SK-N-SH (cell line): ENCODE measurements at regions not wholly inside any gene's neighbourhood (a gene's known extent, or its start where the extent isn't known, plus 50 kb on each side); places are given as distances from the start of the nearest gene placed in this dataset.

Experiments used
- CTCF ChIA-PET: fragments of 300-600, 350-600 bp; formaldehyde crosslinking; extraction: SDS; loops from one replicate; lab custom pipeline; 2021; lab: Yijun Ruan, JAX
- POLR2A ChIA-PET: fragments of 350-600 bp; sonication (Branson Sonifier 250); formaldehyde crosslinking; extraction: SDS; loops from one replicate; lab custom pipeline; 2020; ENCODE audit warnings: antibody characterized with exemption, inconsistent platforms; lab: Yijun Ruan, JAX
- DNase-seq: peaks from one replicate; pipeline ENCODE4 v3.0.0; 2012
- H2AFZ ChIP-seq: fragments of 200-600 bp; sonication (generic); 2 replicates; pipeline ENCODE4 v1.8.1; 2016; ENCODE audit warnings: antibody characterized with exemption, mild to moderate bottlenecking, low read depth
- H3F3A ChIP-seq: fragments of 200-600 bp; sonication (generic); replicated peaks from 2 replicates; pipeline ENCODE3; 2016; ENCODE audit warnings: antibody characterized with exemption, mild to moderate bottlenecking; ENCODE audit not compliant: insufficient read depth
- H3K27ac ChIP-seq, 2 experiments: fragments of 200-500 bp in 1 of 2; fragments of 200-600 bp in 1 of 2; sonication (Bioruptor generic) in 1 of 2; sonication (generic), shearing (Covaris generic) in 1 of 2; 2 replicates each; pipeline versions ENCODE4 v1.5.1 to v1.6.1; 2014 to 2016; ENCODE audit warnings: low read depth in 2 of 2, inconsistent platforms in 1 of 2, low read length in 1 of 2, mild to moderate bottlenecking in 1 of 2, mixed read lengths in 1 of 2
- H3K27me3 ChIP-seq: fragments of 200-600 bp; sonication (generic), shearing (Covaris generic); 2 replicates; pipeline ENCODE4 v1.6.1; 2016; ENCODE audit warnings: mixed run types; ENCODE audit not compliant: insufficient read depth
- H3K36me3 ChIP-seq, 2 experiments: fragments of 200-500 bp in 1 of 2; fragments of 200-600 bp in 1 of 2; sonication (Bioruptor generic) in 1 of 2; sonication (generic) in 1 of 2; replicated peaks in 1 of 2; 2 replicates each; pipeline versions ENCODE3 to v1.5.1; 2014 to 2016; ENCODE audit warnings: low read length in 1 of 2, mild to moderate bottlenecking in 1 of 2; ENCODE audit not compliant: insufficient read depth in 2 of 2, control insufficient read depth in 1 of 2
- H3K4me1 ChIP-seq, 2 experiments: fragments of 200-500 bp in 1 of 2; fragments of 200-600 bp in 1 of 2; sonication (Bioruptor generic) in 1 of 2; sonication (generic), shearing (Covaris generic) in 1 of 2; 2 replicates each; pipeline versions ENCODE4 v1.5.1 to v1.6.1; 2014 to 2016; ENCODE audit warnings: low read depth in 1 of 2, low read length in 1 of 2, mixed run types in 1 of 2; ENCODE audit not compliant: insufficient read depth in 2 of 2, control insufficient read depth in 1 of 2
- H3K4me2 ChIP-seq: fragments of 200-600 bp; sonication (generic), shearing (Covaris generic); 2 replicates; pipeline ENCODE4 v1.6.1; 2017; ENCODE audit warnings: mixed run types
- H3K4me3 ChIP-seq, 2 experiments: fragments of 200-500 bp in 1 of 2; fragments of 200-600 bp in 1 of 2; sonication (Bioruptor generic) in 1 of 2; sonication (generic), shearing (Covaris generic) in 1 of 2; 2 replicates each; pipeline versions ENCODE4 v1.5.1 to v1.8.1; 2014 to 2016; ENCODE audit warnings: low read depth in 2 of 2, inconsistent platforms in 1 of 2, low read length in 1 of 2, mild to moderate bottlenecking in 1 of 2, mixed read lengths in 1 of 2, moderate library complexity in 1 of 2
- H3K79me2 ChIP-seq: fragments of 200-600 bp; sonication (generic); 2 replicates; pipeline ENCODE4 v1.8.1; 2017; ENCODE audit warnings: mild to moderate bottlenecking; ENCODE audit not compliant: insufficient read depth
- H3K9ac ChIP-seq: fragments of 200-600 bp; sonication (generic); 2 replicates; pipeline ENCODE4 v1.6.1; 2017; ENCODE audit warnings: mixed run types
- H3K9me2 ChIP-seq: fragments of 200-600 bp; sonication (generic); 2 replicates; pipeline ENCODE4 v1.6.1; 2017; ENCODE audit warnings: mixed run types
- H3K9me3 ChIP-seq: fragments of 200-600 bp; sonication (generic); 2 replicates; pipeline ENCODE4 v1.6.1; 2017; ENCODE audit warnings: mixed run types, mild to moderate bottlenecking, moderate library complexity
- H4K20me1 ChIP-seq: fragments of 200-600 bp; sonication (generic); 2 replicates; pipeline ENCODE4 v1.6.1; 2017; ENCODE audit warnings: mild to moderate bottlenecking, mixed run types; ENCODE audit not compliant: insufficient read depth
- CHD2 ChIP-seq: fragments of 150-350 bp; IDR thresholded peaks from 2 replicates; pipeline ENCODE4 v1.6.1; 2018; ENCODE audit warnings: low read length; ENCODE audit not compliant: partially characterized antibody
- EP300 ChIP-seq, 2 experiments: IDR thresholded peaks; 2 replicates each; pipeline versions ENCODE4 v1.4.0 to v1.6.1; 2012; ENCODE audit warnings: borderline replicate concordance in 1 of 2, low read depth in 1 of 2, low read length in 1 of 2
- EZH2phosphoT487 ChIP-seq: fragments of 200-600 bp; sonication (generic); IDR thresholded peaks from 2 replicates; pipeline ENCODE4 v1.6.1; 2017; ENCODE audit warnings: low read depth, mixed run types, mild to moderate bottlenecking, antibody characterized with exemption, moderate library complexity, borderline replicate concordance
- FOXM1 ChIP-seq: IDR thresholded peaks from 2 replicates; pipeline ENCODE4 v1.4.0; 2012; ENCODE audit warnings: low read depth, mild to moderate bottlenecking
- GABPA ChIP-seq: IDR thresholded peaks from 2 replicates; pipeline ENCODE4 v1.4.0; 2012; ENCODE audit warnings: low read depth, mild to moderate bottlenecking
- NFIC ChIP-seq: IDR thresholded peaks from 2 replicates; pipeline ENCODE4 v1.4.0; 2012; ENCODE audit warnings: borderline replicate concordance
- NRF1 ChIP-seq: IDR thresholded peaks from 2 replicates; pipeline ENCODE4 v1.6.1; 2012; ENCODE audit warnings: low read depth, mild to moderate bottlenecking, low read length
- SMC3 ChIP-seq: IDR thresholded peaks from 2 replicates; pipeline ENCODE4 v1.6.1; 2012; ENCODE audit warnings: low read depth, low read length, improper control_type of control experiment
- TAF1 ChIP-seq: IDR thresholded peaks from 2 replicates; pipeline ENCODE4 v1.6.1; 2012; ENCODE audit warnings: low read depth, mild to moderate bottlenecking, low read length, moderate library complexity, borderline replicate concordance
- TEAD4 ChIP-seq: IDR thresholded peaks from 2 replicates; pipeline ENCODE4 v1.4.0; 2012; ENCODE audit warnings: mild to moderate bottlenecking, borderline replicate concordance; ENCODE audit not compliant: insufficient read depth
- WGBS: methylation state at CpG from one replicate; pipeline ENCODE4 v1.1.6; 2017; ENCODE audit warnings: low lambda C conversion rate; 5-methylcytosine and 5-hydroxymethylcytosine counted together
- TF ChIP-seq, protein P1 (sequence below): IDR thresholded peaks from 2 replicates; pipeline ENCODE4 v1.6.1; 2012; ENCODE audit warnings: mild to moderate bottlenecking, low read depth, low read length, moderate library complexity
- TF ChIP-seq, protein P2 (sequence below): IDR thresholded peaks from 2 replicates; pipeline ENCODE4 v1.4.0; 2012; ENCODE audit warnings: low read depth, borderline replicate concordance

DNA sequence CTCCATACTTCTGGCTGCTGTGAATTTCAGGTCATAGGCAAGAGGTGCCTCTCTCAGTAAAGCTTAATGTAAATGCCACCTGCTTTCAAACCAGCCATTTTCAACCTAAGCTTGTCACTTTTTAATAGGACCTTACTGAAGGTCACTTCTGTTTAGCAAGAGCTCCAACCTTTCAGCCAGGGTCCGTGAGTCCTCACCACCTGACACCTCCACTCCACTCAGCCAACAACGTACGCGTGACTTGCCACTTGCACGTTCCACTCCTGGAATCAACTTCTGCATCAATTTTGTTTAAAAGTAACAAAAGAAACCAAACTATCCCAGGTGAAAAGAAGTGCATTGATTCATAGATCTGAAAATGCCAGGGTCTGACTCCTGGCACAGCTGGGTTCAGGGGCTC is 114.4 kb downstream of the TRIM29 start (continued):
- TF ChIP-seq, protein P1, sequence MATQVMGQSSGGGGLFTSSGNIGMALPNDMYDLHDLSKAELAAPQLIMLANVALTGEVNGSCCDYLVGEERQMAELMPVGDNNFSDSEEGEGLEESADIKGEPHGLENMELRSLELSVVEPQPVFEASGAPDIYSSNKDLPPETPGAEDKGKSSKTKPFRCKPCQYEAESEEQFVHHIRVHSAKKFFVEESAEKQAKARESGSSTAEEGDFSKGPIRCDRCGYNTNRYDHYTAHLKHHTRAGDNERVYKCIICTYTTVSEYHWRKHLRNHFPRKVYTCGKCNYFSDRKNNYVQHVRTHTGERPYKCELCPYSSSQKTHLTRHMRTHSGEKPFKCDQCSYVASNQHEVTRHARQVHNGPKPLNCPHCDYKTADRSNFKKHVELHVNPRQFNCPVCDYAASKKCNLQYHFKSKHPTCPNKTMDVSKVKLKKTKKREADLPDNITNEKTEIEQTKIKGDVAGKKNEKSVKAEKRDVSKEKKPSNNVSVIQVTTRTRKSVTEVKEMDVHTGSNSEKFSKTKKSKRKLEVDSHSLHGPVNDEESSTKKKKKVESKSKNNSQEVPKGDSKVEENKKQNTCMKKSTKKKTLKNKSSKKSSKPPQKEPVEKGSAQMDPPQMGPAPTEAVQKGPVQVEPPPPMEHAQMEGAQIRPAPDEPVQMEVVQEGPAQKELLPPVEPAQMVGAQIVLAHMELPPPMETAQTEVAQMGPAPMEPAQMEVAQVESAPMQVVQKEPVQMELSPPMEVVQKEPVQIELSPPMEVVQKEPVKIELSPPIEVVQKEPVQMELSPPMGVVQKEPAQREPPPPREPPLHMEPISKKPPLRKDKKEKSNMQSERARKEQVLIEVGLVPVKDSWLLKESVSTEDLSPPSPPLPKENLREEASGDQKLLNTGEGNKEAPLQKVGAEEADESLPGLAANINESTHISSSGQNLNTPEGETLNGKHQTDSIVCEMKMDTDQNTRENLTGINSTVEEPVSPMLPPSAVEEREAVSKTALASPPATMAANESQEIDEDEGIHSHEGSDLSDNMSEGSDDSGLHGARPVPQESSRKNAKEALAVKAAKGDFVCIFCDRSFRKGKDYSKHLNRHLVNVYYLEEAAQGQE: no peak
- TF ChIP-seq GABPA (no peak), FOXM1 (no peak)

DNA sequence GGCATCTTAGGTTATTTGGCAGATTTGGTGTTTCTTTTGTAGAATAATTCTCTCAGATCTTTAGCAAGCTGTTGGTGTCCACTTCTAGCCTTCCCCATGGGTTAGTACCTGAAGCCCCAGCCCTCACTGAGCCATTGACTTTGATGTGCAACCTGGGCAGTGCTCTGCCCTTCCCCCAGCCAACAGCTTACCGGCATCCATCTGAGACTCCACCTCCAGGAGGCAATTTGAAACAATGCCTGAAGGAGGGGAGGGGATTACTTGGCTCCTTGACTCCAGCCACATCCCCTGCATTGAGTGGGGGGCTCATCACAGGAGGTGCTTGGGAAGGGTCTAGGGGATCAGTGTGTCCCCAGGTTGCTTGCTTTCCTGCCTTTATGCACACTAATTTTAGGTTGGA is 114.8 kb downstream of the TRIM29 start:
- POLR2A ChIA-PET: no interaction called here

More for the DNA sequence above, 114.8 kb downstream of the TRIM29 start:
- H3K4me1 ChIP-seq: peaks cover 0 to 30% of the 10 kb centered on the region in 2 experiments; a peak in 2 of 4 replicates
- no peak overlapping the region; a peak in 1 of 4 replicates for H3K27ac ChIP-seq
- H3K4me2 ChIP-seq: no peak overlapping the region
- no peaks in the 10 kb centered on the region; the same call in 1 of the 2 replicates for H3K27me3 ChIP-seq
- no peak overlapping the region for H3K9ac ChIP-seq
- H3K9me3 ChIP-seq: no peaks in the 10 kb centered on the region
- no peak for TF ChIP-seq SMC3
- TF ChIP-seq NFIC: no peak
- TF ChIP-seq, protein P1: no peak
- TF ChIP-seq NRF1: no peak
- TF ChIP-seq CHD2: no peak
- no peak for TF ChIP-seq GABPA
- TF ChIP-seq, protein P2, sequence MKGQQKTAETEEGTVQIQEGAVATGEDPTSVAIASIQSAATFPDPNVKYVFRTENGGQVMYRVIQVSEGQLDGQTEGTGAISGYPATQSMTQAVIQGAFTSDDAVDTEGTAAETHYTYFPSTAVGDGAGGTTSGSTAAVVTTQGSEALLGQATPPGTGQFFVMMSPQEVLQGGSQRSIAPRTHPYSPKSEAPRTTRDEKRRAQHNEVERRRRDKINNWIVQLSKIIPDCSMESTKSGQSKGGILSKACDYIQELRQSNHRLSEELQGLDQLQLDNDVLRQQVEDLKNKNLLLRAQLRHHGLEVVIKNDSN: no peak
- TF ChIP-seq EZH2phosphoT487: no peak
- TF ChIP-seq TAF1: no peak
- no peak for TF ChIP-seq TEAD4
- TF ChIP-seq EP300 (IDR thresholded peaks at IDR 0.05; ENCODE audit: borderline replicate concordance in 1 of 2, low read depth in 1 of 2, low read length in 1 of 2): no peak
- TF ChIP-seq, all 33 proteins: peak for 0
- Histone ChIP-seq H3K4me3 (no peak overlapping the region), H2AFZ (no peak overlapping the region), H3K79me2 (no peaks in the 10 kb centered on the region), H3K9me2 (no peaks in the 10 kb centered on the region), H4K20me1 (no peaks in the 10 kb centered on the region), H3F3A (no peaks in the 10 kb centered on the region), H3K36me3 (no peaks in the 10 kb centered on the region)
- 56% methylated on average over 1 of the region's 1 CpG for WGBS
- CTCF ChIA-PET: interaction anchor here (1.2 to 1.8 kb wide), 4 partner anchors 10 to 294 kb away, joined by 3 to 4 read pairs (median 4); partner anchors contain the start of gene NECTIN1
- no peak for DNase-seq
